Fibroblast of mammary gland (primary cell): ENCODE measurements at regions not wholly inside any gene's neighbourhood (a gene's known extent, or its start where the extent isn't known, plus 50 kb on each side); places are given as distances from the start of the nearest gene placed in this dataset.
"Not testable (repeated sequence)": the region's sequence is repeated elsewhere in the genome, so short reads cannot be mapped to it uniquely, and the experiment has no call there.

ENCODE experiments used
- DNase-seq: peaks from one replicate; pipeline ENCODE4 v3.0.0-alpha.2; 2010; ENCODE audit warnings: low read depth
- H3K4me3 ChIP-seq: 2 replicates; pipeline ENCODE4 v1.5.1; 2011; ENCODE audit warnings: low read depth, mild to moderate bottlenecking, low read length, moderate library complexity; ENCODE audit not compliant: control insufficient read depth
- TF ChIP-seq, protein P1 (sequence below): conservative IDR thresholded peaks from 2 replicates; pipeline ENCODE4 v1.5.1; 2011; ENCODE audit warnings: low read depth, low read length, inconsistent platforms; ENCODE audit not compliant: control insufficient read depth, insufficient read depth

DNA sequence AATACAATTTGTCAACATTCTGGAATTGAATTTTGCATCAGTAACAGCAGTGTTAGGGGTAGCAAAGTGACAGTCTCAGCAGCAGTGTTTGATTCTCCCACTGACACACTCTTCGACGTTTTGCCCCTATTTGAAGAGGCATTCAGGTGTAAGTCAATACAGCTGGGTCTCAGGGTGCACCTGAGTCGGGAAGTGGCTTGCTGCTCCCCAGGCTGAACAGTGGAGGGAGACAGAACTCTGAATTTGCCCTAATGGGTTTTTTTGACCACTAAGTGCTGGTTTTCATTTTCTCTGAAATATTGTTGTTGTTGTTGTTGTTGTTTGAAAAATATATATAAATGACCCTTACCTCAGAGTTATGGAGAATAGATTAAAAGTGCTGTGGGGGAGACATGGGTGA, 223.2 kb downstream of the TLR4 start:
- DNase-seq = no peak
- TF ChIP-seq, protein P1, sequence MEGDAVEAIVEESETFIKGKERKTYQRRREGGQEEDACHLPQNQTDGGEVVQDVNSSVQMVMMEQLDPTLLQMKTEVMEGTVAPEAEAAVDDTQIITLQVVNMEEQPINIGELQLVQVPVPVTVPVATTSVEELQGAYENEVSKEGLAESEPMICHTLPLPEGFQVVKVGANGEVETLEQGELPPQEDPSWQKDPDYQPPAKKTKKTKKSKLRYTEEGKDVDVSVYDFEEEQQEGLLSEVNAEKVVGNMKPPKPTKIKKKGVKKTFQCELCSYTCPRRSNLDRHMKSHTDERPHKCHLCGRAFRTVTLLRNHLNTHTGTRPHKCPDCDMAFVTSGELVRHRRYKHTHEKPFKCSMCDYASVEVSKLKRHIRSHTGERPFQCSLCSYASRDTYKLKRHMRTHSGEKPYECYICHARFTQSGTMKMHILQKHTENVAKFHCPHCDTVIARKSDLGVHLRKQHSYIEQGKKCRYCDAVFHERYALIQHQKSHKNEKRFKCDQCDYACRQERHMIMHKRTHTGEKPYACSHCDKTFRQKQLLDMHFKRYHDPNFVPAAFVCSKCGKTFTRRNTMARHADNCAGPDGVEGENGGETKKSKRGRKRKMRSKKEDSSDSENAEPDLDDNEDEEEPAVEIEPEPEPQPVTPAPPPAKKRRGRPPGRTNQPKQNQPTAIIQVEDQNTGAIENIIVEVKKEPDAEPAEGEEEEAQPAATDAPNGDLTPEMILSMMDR = no peak
- H3K4me3 ChIP-seq = no peak overlapping the region

DNA sequence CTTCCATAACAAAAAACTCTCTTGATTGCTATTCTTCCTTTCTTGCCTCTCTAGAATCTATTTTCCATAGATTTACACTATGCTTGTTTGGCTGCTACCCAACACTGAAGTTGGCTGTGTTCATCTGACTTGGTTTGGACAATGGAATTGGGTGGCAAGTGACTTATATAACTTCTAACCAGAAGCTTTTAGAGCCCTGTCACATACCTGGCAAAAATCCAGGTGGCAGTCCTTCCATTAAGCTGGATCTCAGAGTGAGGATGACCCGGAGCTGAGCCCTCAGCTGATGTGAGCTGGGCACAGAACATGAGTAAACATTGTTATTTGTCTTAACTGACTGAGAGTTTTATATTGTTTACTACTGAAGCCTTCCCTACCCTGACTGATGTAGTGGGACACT, 225.7 kb downstream of the TLR4 start:
- DNase-seq = no peak
- H3K4me3 ChIP-seq = no peak overlapping the region
- TF ChIP-seq, protein P1 = no peak

DNA sequence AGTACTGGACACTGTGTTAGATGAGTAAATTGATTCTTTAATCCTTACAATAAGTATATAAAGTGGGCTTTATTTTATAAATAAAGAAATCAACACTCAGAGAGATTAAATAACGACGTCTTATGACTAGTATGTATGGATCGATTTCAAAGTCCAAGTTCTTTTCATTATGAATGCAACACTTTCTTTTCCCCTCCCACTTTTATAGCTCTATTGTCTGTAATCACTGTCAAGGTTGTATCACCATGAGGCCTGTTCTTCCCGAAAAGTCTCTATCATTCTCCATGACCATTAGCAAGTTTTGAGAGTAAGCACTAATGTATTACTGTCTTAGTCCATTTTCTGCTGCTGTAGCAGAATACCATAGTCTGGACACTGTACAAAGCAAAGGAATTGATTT, 228.4 kb downstream of the TLR4 start:
- DNase-seq = no peak
- TF ChIP-seq, protein P1 = no peak
- no peak overlapping the region for H3K4me3 ChIP-seq

DNA sequence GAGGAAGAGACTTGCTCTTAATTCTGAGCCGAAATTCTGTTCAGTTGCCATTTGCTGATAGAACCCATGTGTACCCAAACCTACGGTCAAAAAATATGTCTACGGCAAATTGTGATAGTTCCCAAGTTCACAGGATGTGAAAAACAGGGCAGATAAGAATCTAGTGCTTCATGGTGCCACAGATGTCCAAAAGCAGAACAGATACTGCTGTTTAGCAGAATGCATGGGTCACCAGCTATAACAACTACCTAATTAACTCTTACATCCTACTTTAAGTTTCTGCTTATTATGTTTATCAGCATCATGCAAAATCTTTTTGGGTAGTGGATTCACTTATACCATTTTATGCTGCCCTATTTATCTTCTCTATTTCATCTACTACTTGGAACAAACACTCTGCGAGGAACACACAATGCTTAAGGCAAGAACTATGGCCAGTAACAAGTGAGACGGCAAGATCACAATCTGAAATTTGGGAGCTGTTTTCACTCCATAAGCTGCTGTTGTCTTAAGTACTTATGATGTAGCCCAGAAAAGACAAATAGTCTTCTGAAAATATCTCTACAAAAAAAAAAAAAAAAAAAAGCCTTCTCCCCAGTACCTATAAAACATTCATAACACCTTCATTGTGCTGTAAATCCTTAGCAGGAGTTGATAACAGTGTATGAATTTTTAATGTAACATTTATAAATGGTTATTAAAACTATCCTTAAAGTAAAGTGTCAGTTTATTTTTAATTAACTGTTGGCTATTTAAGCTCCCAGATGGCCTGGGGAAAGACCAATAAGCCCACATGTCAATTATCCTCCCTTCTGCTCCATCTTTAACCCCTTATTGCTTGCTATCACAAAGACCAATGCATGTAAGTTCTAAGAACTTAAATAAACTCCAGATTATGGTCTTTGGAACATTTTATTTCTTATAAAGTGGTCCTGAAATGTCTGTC, 232.3 kb downstream of the TLR4 start:
- TF ChIP-seq, protein P1 = no peak
- DNase-seq = no peak
- no peak overlapping the region for H3K4me3 ChIP-seq

DNA sequence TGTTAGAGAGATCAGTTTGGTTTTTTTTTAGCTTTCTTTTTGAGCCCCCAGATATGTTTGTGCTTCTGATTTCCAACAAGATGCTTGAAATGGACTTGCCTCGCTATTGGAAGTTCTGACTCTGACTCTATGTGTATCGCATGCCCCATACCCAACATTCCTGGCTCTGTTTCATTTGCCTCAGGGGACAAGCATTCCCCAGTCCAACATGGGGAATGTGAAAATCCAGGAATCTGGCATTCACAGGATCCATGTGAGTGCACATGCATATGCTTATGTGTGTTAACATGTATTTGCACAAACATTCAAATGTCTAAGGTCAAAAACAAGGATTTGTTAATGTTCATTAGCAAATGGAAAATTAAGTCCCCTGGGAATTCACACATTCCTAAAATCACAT, 233.9 kb downstream of the TLR4 start:
- TF ChIP-seq, protein P1 = no peak
- DNase-seq = no peak

DNA sequence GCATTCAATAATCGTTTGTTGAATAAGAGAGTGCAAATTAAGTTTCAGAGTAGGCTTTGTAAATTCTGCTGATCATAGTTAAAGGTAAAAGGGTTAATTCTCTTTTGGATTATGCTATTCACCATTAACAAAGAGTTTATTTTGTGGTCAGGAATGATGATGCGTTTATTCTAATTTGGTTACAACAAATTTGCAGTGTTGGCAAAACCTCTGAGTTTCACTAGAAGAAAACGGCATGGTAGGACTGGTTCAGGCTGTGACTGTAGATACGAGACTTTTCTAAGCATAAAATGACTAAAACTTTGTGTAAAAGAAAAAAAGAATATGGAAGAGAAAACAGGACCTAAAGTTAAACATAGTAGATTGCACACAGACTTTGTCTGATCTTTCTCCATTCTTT, 234.7 kb downstream of the TLR4 start:
- DNase-seq = no peak
- no peak overlapping the region for H3K4me3 ChIP-seq
- TF ChIP-seq, protein P1 = no peak

More for the DNA sequence above, 233.9 kb downstream of the TLR4 start:
- no peak overlapping the region for H3K4me3 ChIP-seq

DNA sequence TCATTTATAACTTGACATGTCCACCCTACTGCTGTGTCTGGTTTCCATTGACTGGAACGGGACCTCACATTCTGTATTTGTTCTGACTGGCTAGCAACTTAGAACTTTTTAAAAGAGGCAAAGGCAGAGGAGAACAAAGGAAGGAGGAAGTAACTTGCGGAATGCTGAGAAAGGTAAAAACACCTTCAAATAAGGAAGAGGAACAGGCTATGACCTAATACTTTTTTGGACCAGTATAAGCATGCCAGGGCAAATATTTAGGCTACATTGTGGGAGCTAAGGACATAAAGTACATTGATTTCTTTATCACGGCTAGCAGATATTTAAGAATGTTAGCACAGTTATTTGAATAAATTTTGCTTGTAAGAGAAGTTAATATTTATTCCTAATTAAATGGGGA, 240.5 kb downstream of the TLR4 start:
- H3K4me3 ChIP-seq, DNase-seq: not testable (repeated sequence)
